GM20000 (cell line): ENCODE measurements at regions not wholly inside any gene's neighbourhood (a gene's known extent, or its start where the extent isn't known, plus 50 kb on each side); places are given as distances from the start of the nearest gene placed in this dataset.
"Not testable (repeated sequence)": the region's sequence is repeated elsewhere in the genome, so short reads cannot be mapped to it uniquely, and the experiment has no call there.

Experiments used
- DNase-seq: peaks from one replicate; pipeline ENCODE4 v3.0.0; 2012; ENCODE audit warnings: low spot score

DNA sequence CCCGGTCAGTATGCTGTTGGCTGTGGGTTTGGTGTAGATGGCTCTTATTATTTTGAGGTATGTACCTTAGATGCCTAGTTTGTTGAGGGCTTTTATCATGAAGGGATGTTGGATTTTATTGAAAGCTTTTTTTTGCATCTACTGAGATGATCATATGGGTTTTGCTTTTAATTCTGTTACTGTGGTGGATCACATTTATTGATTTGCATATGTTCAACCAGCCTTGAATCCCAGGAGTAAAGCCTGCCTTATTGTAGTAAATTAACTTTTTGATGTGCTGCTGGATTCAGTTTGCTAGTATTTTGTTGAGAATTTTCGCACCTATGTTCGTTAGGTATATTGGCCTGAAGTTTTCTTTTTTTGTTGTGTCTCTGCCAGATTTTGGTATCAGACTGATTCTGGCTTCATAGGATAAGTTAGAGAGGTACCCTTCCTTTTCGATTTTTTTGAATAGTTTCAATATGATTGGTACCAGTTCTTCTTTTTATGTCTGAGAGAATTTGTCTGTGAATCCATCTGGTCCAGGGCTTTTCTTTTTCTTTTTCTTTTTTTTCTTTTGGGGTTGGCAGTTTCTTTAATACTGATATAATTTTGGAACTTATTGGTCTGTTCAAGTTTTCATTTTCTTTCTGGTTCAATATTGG, 301.6 kb downstream of the SPATA31A1 start:
- DNase-seq, result not testable (repeated sequence)

DNA sequence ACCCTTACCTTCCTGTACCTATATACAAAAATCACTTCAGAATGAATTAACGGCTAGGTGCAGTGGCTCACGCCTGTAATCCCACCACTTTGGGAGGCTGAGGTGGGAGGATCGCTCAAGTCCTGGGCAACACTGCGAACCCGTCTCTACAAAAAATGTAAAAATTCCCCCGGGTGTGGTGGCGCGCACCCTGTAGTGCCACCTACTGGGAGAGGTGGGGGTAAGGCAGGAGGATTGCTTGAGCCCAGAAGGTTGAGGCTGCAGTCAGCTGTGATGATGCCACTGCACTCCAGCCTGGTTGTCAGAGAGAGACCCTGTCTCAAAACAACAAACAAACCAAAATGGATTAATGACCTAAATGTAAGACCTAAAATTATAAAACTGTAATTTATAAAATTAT, 307.6 kb downstream of the SPATA31A1 start:
- not testable (repeated sequence) for DNase-seq

DNA sequence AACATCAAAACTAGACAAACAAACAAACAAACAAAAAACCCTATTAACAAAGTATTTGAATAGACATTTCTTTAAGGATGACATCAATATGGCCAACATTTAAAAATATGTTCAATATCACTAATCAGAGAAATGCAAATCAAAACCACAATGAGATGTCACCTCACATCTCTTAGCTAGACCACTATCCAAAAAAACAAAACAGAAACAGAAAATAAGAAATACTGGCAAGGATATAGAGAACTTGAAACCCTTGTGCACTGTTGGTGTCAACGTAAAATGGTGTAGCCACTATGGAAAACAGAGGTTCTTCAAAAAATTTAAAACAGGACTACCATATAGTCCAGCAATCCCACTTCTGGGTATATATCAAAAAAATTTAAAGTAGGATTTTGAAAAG, 308.2 kb downstream of the SPATA31A1 start:
- DNase-seq, result not testable (repeated sequence)

DNA sequence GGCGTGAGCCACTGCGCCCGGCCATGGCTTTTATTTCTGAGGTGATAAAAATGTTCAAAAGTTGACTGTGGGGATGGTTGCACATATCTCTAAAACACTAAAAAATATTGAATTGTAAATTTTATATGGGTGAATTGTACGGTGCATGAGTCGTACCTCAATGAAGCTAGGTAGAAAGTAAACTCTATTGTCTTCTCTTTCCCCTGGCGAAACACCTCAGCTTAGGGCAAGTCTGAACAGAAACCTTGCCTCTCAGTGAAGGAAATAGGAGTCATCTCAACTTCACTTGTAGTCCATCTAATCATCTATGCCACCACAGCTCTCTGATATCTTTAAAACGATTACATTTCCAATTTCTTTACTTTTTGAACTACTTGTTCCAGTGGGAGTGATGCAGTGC, 309.6 kb downstream of the SPATA31A1 start:
- not testable (repeated sequence) for DNase-seq

DNA sequence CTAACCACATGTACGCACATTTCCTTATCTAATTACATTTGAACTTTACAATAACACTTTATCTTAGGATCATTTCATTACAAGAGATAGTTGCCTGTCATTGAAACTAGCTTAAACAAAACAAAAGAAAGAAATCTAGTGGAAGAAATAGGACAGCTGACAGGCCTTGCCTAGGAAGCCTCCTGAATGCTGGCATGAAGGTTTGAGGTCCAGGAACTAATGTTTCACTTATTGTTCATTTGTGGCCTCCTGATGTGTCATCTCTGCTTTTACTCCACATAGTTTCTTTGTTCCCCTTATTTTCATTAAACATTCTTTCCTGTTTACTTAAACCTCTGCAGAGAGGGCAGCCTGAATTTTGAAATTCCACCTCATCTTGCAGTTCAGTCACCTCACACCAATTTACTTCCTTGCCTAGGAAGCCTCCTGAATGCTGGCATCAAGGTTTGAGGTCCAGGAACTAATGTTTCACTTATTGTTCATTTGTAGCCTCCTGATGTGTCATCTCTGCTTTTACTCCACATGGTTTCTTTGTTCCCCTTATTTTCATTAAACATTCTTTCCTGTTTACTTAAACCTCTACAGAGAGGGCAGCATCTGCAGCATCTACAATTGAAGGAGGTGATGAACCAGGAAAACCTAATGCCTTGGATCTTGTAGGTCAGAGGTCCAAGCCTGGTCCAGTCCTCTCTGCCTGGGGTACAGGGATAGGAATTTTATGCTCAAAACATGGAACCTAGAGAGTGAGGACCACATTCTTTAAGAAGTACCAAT, 319.2 kb downstream of the SPATA31A1 start:
- DNase-seq, result not testable (repeated sequence)

DNA sequence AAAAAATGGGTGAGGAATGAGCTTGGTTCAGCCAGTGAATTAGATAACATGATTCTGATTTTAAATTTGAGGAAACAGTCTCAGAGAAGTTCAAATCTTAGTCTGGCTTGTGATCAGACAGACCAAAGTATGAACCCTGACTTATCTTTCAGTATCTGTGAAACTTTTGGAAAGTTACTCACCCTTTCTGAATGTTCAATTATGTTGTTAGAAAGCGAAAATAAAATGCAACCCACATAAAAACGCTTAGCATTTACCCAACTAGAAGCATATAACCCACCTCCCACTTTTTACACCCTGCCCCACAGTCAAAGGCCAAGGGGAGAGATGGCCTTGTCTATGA, 319.7 kb downstream of the SPATA31A1 start:
- not testable (repeated sequence) for DNase-seq

DNA sequence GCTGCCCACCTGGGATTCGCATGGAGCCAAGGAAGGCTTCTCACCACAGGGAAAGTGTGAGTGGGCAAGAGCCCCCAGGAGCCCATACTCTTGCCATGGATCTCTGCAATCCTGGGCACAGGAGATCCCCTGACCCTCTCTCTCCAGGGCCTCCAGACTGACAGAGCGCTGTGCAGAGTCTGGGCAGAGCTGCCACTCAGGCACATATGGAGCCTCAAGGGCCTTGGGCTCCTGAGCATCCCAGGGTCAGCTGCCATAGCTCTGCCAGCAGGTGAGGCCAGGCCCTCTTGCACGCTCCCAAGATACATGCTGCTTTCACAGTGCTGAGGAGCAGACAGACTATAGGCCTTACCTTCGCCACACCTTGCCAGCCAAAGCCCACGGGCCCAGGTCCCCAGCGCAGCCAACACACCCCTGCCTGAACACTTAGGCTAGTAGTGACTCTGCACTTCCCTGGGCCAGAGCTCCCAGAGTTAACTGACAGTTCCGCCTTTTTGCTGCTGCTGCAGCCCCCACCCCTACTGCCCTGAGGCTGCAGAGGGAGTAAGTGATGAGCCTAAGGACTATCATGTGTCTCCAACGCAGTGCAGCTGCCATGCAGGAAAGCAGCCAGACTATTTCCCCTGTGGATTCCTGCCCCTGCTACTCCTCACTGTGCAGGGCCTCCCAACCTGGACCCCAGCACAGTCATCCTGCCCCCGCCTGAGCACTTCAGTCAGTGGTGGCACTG, 323.2 kb downstream of the SPATA31A1 start:
- not testable (repeated sequence) for DNase-seq

DNA sequence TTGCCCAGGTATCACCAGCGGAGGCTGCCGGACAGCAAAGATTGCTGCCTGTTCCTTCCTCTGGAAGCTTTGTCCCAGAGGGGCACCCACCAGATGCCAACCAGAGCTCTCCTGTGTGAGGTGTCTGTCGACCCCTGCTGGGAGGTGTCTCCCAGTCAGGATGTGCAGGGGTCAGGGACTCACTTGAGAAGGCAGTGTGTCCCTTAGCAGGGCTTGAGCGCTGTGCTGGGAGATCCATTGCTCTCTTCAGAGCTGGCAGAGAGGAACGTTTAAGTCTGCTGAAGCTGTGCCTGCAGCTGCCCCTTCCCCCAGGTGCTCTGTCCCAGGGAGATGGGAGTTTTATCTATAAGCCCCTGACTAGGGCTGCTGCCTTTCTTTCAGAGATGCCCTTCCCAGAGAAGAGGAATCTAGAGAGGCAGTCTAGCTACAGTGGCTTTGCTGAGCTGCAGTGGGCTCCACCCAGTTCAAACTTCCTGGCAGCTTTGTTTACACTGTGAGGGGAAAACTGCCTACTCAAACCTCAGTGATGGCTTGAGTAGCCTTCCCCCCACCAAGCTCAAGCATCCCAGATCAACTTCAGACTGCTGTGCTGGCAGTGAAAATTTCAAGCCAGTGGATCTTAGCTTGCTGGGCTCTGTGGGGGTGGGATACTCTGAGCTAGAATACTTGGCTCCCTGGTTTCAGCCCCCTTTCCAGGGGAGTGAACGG, 325.4 kb downstream of the SPATA31A1 start:
- DNase-seq, result not testable (repeated sequence)

DNA sequence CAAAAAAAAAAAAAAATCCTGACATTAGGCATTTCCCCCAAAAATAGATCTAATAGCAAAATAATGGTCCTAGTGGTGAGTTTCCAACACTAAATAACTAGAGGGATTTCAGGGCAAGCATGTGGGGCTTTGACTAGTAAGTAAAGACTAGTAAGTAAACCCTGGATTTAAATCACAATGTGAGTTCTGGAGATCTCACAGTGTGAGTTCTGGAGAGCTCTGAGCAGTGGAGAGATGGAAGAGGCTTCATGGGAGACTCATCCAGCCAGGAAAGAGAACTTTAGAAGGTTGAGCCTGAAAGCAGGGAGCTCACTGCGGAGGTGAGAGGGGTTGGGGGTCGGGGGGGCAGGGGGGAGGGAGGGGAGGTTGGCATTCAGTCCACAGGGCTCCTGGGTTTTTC, 373.4 kb downstream of the SPATA31A1 start:
- not testable (repeated sequence) for DNase-seq

DNA sequence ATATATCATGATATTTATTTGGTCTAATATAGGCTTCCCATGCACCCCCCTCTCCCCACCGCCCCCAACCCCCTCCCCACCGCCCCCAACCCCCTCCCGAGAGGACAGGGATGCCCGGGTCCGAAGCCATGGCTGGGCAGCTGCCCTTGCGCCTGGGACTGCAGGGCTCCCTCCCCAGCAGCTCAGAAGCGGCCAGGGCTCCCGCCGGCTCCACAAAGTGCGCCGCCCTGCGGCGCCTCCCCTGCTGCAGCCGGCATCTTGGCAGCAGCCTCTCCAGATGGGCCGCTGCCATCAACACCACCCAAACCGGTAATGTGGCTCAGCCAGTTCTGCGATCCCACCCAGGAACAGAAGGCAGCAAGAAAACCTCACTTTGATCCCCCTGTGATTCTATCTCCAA, 389.4 kb downstream of the SPATA31A1 start:
- DNase-seq, result not testable (repeated sequence)

DNA sequence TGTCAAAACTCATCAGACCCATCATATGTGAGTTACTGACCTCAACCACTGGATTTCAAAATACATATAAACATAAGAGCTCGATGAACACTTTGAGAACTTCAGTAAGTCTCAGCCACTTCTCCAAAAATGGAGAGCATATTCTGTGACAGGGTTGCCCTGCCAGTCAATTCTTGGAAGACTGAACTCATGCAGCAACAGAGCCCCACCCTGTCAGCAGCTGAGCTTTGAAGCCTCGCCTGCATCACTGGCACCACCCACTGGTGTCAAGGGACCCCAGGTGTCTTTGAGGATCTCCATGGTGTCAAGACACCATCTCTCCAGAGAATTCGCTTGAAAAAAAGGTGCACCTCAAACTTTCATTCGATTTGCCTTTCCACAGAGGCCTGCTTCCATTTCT, 420.1 kb downstream of the SPATA31A1 start:
- not testable (repeated sequence) for DNase-seq

DNA sequence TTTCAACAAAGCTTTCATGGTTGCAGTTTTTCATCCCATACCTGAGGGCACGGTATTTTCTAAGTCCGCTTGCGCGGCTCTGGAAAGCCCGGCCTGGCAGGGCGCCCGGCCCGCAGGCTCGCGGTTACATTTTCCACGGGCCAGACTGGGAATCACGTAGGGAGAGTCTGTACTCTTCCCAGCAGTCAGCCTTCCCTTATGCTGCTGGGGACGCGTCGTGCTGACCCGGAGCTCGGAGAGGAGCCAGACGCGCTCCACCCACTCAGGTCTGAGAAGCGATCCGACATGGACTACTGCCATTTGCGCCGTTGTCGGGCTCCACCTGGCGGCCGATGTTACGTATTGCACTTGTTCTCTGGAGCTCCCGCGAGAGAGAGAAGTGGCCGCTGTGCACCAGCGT, 435.9 kb downstream of the SPATA31A1 start:
- not testable (repeated sequence) for DNase-seq

DNA sequence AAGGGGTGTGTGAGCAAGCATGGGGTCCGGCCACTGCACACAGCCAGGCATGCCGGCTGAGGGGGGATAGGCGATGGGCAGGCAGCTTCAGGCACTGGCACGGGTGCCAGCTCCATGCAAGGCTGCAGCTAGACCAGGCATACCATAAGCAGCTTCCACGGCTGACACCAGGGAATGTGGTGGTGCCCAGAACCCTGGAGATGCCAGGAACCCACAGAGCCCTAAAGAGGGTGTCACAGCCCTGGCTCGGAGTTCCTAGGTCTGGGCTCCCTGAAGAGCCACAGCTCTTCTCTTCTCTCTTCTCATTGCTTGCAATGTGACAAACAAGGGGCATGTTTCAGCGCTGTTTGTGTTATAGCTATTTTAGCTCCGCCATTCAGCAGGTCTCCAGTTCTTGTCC, 442.5 kb downstream of the SPATA31A1 start:
- not testable (repeated sequence) for DNase-seq

DNA sequence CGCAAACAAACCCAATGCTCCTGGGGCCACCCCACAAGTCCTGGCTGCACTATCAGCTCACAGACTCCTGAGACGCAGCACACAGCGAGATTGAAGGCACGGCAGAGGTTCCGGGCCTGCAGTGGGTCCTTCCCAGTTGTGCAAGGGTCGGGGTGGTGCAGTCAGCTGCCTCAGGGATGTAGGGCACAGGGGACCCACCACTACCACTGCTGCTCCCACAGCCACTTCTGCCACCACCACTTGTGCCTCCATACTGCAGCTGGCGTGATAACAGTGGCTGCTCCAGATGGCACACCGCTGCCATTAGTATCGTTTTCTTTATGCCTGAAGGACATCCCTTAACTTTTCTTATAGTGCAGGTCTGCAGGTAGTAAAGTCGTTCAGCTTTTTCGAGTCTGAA, 443.8 kb downstream of the SPATA31A1 start:
- DNase-seq, result not testable (repeated sequence)

DNA sequence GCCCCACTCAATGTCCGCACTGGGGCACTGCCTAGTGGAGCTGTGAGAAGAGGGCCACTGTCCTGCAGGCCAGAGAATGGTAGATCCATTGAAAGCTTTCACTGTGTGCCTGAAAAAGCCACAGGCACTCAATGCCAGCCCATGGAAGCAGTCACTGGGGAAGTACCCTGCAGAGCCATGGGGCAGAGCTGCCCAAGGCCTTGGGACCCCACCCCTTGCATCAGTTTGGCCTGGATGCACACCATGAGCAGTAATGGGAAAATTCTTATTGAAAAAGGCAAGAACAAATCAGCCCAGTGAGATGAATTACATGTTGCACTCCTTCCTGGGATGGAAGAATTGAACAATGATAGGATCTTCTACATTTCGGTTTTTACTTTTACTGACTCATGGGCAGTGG, 447.1 kb downstream of the SPATA31A1 start:
- DNase-seq, result not testable (repeated sequence)

DNA sequence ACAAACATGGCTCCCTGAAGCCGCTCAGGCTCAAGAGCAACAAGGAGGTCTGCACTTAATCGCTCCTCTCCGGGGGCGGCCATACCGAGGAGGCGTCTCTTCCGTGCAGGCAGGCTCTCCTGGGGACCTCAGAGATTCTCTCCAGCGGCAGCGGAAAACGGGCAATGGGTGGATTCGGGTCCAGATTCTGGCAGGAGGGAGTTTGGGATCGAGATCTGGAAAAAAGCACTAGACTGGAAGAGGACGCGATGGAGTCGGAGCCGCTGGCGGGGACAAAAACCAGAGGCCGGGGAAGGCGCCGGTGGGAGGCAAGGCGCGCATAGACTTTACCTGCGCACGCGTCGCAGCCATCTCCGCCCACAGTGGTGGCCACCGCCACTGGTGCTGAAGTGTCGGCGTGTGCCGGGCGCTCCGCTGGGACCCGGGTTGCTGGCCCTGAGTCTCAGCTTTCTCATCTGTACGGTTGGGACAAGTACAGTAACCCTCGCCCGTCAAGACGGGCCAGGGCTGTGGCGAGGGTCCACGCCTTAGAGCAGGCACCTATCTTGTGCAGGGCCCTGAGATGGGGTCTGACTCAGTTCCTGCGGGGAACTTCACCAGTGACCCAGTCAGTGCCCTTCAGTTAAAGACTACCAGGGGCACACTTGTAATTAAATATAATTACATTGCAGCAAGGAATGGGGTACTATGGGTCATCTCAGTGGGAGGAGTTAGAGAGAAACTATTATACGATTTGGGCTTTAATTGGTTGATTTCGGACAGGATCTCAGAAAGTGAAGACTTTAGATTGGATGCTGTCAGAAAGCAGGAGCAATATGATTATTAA, 454.1 kb downstream of the SPATA31A1 start:
- DNase-seq, result not testable (repeated sequence)

DNA sequence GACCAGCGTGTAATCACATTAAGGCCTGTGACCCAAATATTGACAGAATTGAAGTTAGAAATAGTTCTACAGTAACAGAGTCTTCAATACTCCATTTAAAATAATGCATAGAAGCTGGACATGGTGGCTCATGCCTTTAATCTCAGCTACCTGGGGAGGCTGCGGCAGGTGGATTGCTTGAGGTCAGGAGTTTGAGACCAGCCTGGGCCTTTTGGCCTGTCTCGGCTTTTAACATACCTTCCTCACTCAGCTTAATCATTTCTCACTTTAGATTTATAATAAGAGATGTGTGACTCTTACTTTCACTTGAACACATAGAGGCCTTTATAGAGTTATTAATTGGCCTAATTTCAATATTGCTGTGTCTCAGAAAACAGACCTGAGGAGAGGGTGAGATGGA, 454.9 kb downstream of the SPATA31A1 start:
- not testable (repeated sequence) for DNase-seq

DNA sequence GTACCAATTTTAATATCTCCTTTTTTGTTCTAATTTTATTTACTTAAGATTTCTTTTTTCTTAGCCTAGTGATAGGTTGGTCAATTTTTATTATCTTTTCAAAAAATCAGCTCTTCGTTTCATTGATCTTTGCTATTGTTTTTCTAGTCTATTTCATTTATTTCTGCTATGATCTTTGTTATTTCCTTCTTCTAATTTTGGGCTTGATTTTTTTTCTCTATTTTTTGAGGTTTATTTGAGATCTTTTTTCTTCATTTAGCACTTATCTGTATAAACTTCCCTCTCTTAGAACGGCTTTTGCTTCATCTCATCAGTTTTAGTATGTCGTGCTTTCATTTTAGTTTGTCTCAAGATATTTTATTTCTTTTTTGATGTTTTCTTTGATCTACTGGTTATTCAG, 456.1 kb downstream of the SPATA31A1 start:
- not testable (repeated sequence) for DNase-seq

DNA sequence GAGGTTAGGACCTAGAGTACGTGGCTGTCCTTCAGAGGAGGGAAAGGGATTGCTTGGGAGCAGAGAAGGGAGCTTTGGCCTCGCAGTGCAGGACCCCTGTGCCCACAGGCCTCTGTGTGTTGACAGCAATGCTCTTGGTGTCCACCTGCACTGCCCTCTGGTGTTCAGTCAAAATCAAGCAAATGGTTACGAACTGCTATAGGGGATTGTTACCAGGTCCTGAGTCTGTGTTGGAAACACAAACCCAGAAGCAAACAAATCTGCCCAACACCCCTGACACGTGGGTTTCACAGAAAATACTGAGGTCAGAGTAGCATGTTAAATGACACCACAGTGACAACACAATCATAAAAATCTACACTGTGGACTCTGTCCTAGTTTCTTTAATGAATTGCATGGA, 473.0 kb downstream of the SPATA31A1 start:
- DNase-seq, result not testable (repeated sequence)
